GM11168 (cell line): ENCODE measurements at regions not wholly inside any gene's neighbourhood (a gene's known extent, or its start where the extent isn't known, plus 50 kb on each side); places are given as distances from the start of the nearest gene placed in this dataset.

Source experiments
- in situ Hi-C: fragments of 300-500 bp; cut with MboI; formaldehyde crosslinking; loops from one replicate; pipeline ENCODE4 v1.12.0; 2022; ENCODE audit warnings: low sequenced_read_pairs; ENCODE audit not compliant: unreplicated experiment

- in situ Hi-C loops = no loop called here
These were observed 87.8 kb downstream of the PMP22 start for GRCh38 chr17:15177343-15177742.

GRCh38 chr17:15175356-15175755 lies 89.8 kb downstream of the PMP22 start:
- in situ Hi-C loops = no loop called here

- in situ Hi-C loops = no loop called here
These were observed 93.7 kb downstream of the PMP22 start for GRCh38 chr17:15171167-15172047.

- in situ Hi-C loops = no loop called here
These were observed 95.5 kb downstream of the PMP22 start for GRCh38 chr17:15169676-15170075.

- in situ Hi-C loops = no loop called here
These were observed 96.7 kb downstream of the PMP22 start for GRCh38 chr17:15168379-15168778.

GRCh38 chr17:15161395-15161794 lies 103.7 kb downstream of the PMP22 start:
- in situ Hi-C loops = no loop called here

- in situ Hi-C loops = no loop called here
These were observed 108.1 kb downstream of the PMP22 start for GRCh38 chr17:15157051-15157450.

- in situ Hi-C loops = no loop called here
These were observed 110.5 kb downstream of the PMP22 start for GRCh38 chr17:15154618-15155017.

GRCh38 chr17:15145621-15146020 lies 119.5 kb downstream of the PMP22 start:
- in situ Hi-C loops = no loop called here

GRCh38 chr17:15143524-15143923 lies 121.6 kb downstream of the PMP22 start:
- in situ Hi-C loops = no loop called here

- in situ Hi-C loops = no loop called here
These were observed 130.8 kb downstream of the PMP22 start for GRCh38 chr17:15134363-15134762.

- in situ Hi-C loops = no loop called here
These were observed 131.3 kb downstream of the PMP22 start for GRCh38 chr17:15133826-15134225.

GRCh38 chr17:15133143-15133542 lies 132.0 kb downstream of the PMP22 start:
- in situ Hi-C loops = no loop called here

GRCh38 chr17:15130426-15130825 lies 134.7 kb downstream of the PMP22 start:
- in situ Hi-C loops = no loop called here

- in situ Hi-C loops = no loop called here
These were observed 135.1 kb downstream of the PMP22 start for GRCh38 chr17:15129986-15130385.

- in situ Hi-C loops = no loop called here
These were observed 140.4 kb downstream of the PMP22 start for GRCh38 chr17:15124746-15125145.

GRCh38 chr17:15124264-15124595 lies 140.9 kb downstream of the PMP22 start:
- in situ Hi-C loops = no loop called here

GRCh38 chr17:15123593-15124263 lies 141.4 kb downstream of the PMP22 start:
- in situ Hi-C loops = no loop called here

- in situ Hi-C loops = no loop called here
These were observed 142.3 kb downstream of the PMP22 start for GRCh38 chr17:15122857-15123256.

GRCh38 chr17:15121426-15121825 lies 143.7 kb downstream of the PMP22 start:
- in situ Hi-C loops = no loop called here

GRCh38 chr17:15119968-15120367 lies 145.2 kb downstream of the PMP22 start:
- in situ Hi-C loops = no loop called here

GRCh38 chr17:15117239-15117638 lies 147.9 kb downstream of the PMP22 start:
- in situ Hi-C loops = no loop called here
